Vagina (tissue), 2 donors: ENCODE measurements at regions not wholly inside any gene's neighbourhood (a gene's known extent, or its start where the extent isn't known, plus 50 kb on each side); places are given as distances from the start of the nearest gene placed in this dataset.

Experiments used
- DNase-seq, 2 donors: peaks; one replicate each; pipeline ENCODE4 v3.0.0-alpha.2; 2017; ENCODE audit errors: extremely low spot score in 2 of 2
- H3K27ac ChIP-seq: fragments of 200-600 bp; sonication (generic); one replicate; pipeline ENCODE4 v1.5.1; 2019
- H3K27me3 ChIP-seq: fragments of 200-600 bp; sonication (generic); one replicate; pipeline ENCODE4 v1.5.1; 2019
- H3K36me3 ChIP-seq, 2 donors: fragments of 200-600 bp; sonication (generic); one replicate each; pipeline ENCODE4 v1.5.1; 2017 to 2019
- H3K4me1 ChIP-seq: fragments of 200-600 bp; sonication (generic); one replicate; pipeline ENCODE4 v1.5.1; 2019
- H3K4me3 ChIP-seq, 2 donors: fragments of 200-600 bp; sonication (generic); 1 replicate in 1 of 2; 2 replicates in 1 of 2; pipeline ENCODE4 v1.5.1; 2016 to 2019
- H3K9me3 ChIP-seq: fragments of 200-600 bp; sonication (generic); one replicate; pipeline ENCODE4 v1.5.1; 2019
- CTCF ChIP-seq, 3 experiments: fragments of 450-650 bp in 2 of 3; fragments of 200-600 bp in 1 of 3; sonication (generic) in 1 of 3; IDR thresholded peaks; one replicate each; pipeline ENCODE4 v1.5.1; 2017 to 2019; ENCODE audit warnings: antibody characterized with exemption in 3 of 3, mild to moderate bottlenecking in 2 of 3, moderate library complexity in 2 of 3
- POLR2A ChIP-seq, 2 donors: fragments of 450-650 bp; IDR thresholded peaks; one replicate each; pipeline ENCODE4 v1.6.1; 2017; ENCODE audit warnings: antibody characterized with exemption in 2 of 2, mild to moderate bottlenecking in 2 of 2, moderate library complexity in 2 of 2
- POLR2AphosphoS5 ChIP-seq, 2 donors: sonication (generic); formaldehyde crosslinking; IDR thresholded peaks; one replicate each; pipeline ENCODE4 v1.9.0; 2017; ENCODE audit warnings: antibody characterized with exemption in 2 of 2, mild to moderate bottlenecking in 2 of 2, low read depth in 1 of 2; ENCODE audit not compliant: insufficient read depth in 1 of 2
- intact Hi-C: fragments of 100-400 bp; cut with DNase I; formaldehyde crosslinking; loops from one replicate; pipeline ENCODE4 v1.15.1; 2023

GRCh38 chr2:18381386-18381785, 179.1 kb downstream of the RDH14 start:
- intact Hi-C loops: loop anchor here (10.0 kb wide), 1 partner anchor 1473 kb away; no protein-coding TSS in a partner anchor
- H3K4me1 ChIP-seq: no peaks in the 10 kb centered on the region
- no peak overlapping the region for H3K27ac ChIP-seq
- no peaks in the 10 kb centered on the region for H3K9me3 ChIP-seq
- TF ChIP-seq CTCF (IDR thresholded peaks at IDR 0.05): no peak
- TF ChIP-seq POLR2A (IDR thresholded peaks at IDR 0.05): no peak
- TF ChIP-seq POLR2AphosphoS5 (IDR thresholded peaks at IDR 0.05; ENCODE audit: insufficient read depth in 1 of 2, low read depth in 1 of 2): no peak
- DNase-seq: no peak
- H3K36me3 ChIP-seq: no peaks in the 10 kb centered on the region
- no peak overlapping the region for H3K4me3 ChIP-seq
- no peaks in the 10 kb centered on the region for H3K27me3 ChIP-seq

- no peaks in the 10 kb centered on the region for H3K9me3 ChIP-seq
- H3K4me1 ChIP-seq: no peaks in the 10 kb centered on the region
- intact Hi-C loops: loop anchor here (10.0 kb wide), 1 partner anchor 1474 kb away; no protein-coding TSS in a partner anchor
- H3K27ac ChIP-seq: no peak overlapping the region
- TF ChIP-seq POLR2A (IDR thresholded peaks at IDR 0.05) (no peak), POLR2AphosphoS5 (IDR thresholded peaks at IDR 0.05; ENCODE audit: insufficient read depth in 1 of 2, low read depth in 1 of 2) (no peak), CTCF (IDR thresholded peaks at IDR 0.05) (no peak)
- no peak overlapping the region for H3K4me3 ChIP-seq
- no peaks in the 10 kb centered on the region for H3K36me3 ChIP-seq
- DNase-seq: no peak
- H3K27me3 ChIP-seq: no peaks in the 10 kb centered on the region
Measured at GRCh38 chr2:18380321-18380720, 180.1 kb downstream of the RDH14 start.

- H3K36me3 ChIP-seq: no peaks in the 10 kb centered on the region
- H3K4me1 ChIP-seq: no peaks in the 10 kb centered on the region
- no peak for DNase-seq
- H3K27me3 ChIP-seq: no peaks in the 10 kb centered on the region
- H3K9me3 ChIP-seq: no peaks in the 10 kb centered on the region
- no peak overlapping the region for H3K4me3 ChIP-seq
- H3K27ac ChIP-seq: no peak overlapping the region
- TF ChIP-seq POLR2AphosphoS5 (IDR thresholded peaks at IDR 0.05; ENCODE audit: insufficient read depth in 1 of 2, low read depth in 1 of 2) (no peak), POLR2A (IDR thresholded peaks at IDR 0.05) (no peak), CTCF (IDR thresholded peaks at IDR 0.05) (no peak)
- intact Hi-C loops: loop anchor here (10.0 kb wide), 1 partner anchor 1475 kb away; no protein-coding TSS in a partner anchor
Measured at GRCh38 chr2:18379870-18380269, 180.6 kb downstream of the RDH14 start.

- H3K4me3 ChIP-seq: no peak overlapping the region
- TF ChIP-seq CTCF (IDR thresholded peaks at IDR 0.05): peak in 2 of 3 experiments; percentile 64 to 69
- TF ChIP-seq POLR2A (IDR thresholded peaks at IDR 0.05): no peak
- TF ChIP-seq POLR2AphosphoS5 (IDR thresholded peaks at IDR 0.05; ENCODE audit: insufficient read depth in 1 of 2, low read depth in 1 of 2): no peak
- H3K9me3 ChIP-seq: no peaks in the 10 kb centered on the region
- no peak overlapping the region for H3K27ac ChIP-seq
- intact Hi-C loops: no loop called here
- no peak for DNase-seq
- H3K4me1 ChIP-seq: no peaks in the 10 kb centered on the region
- no peaks in the 10 kb centered on the region for H3K36me3 ChIP-seq
- H3K27me3 ChIP-seq: no peaks in the 10 kb centered on the region
Measured at GRCh38 chr2:18378020-18378653, 182.3 kb downstream of the RDH14 start.

- no peaks in the 10 kb centered on the region for H3K36me3 ChIP-seq
- no peak overlapping the region for H3K4me3 ChIP-seq
- H3K9me3 ChIP-seq: no peaks in the 10 kb centered on the region
- H3K27me3 ChIP-seq: no peaks in the 10 kb centered on the region
- H3K27ac ChIP-seq: no peak overlapping the region
- intact Hi-C loops: no loop called here
- TF ChIP-seq CTCF (IDR thresholded peaks at IDR 0.05) (no peak), POLR2AphosphoS5 (IDR thresholded peaks at IDR 0.05; ENCODE audit: insufficient read depth in 1 of 2, low read depth in 1 of 2) (no peak), POLR2A (IDR thresholded peaks at IDR 0.05) (no peak)
- DNase-seq: no peak
- no peaks in the 10 kb centered on the region for H3K4me1 ChIP-seq
Measured at GRCh38 chr2:18376936-18377335, 183.5 kb downstream of the RDH14 start.
